Inflammatory macrophage treated with lipopolysaccharide for 1 hour (primary cell): ENCODE measurements at regions not wholly inside any gene's neighbourhood (a gene's known extent, or its start where the extent isn't known, plus 50 kb on each side); places are given as distances from the start of the nearest gene placed in this dataset.
"Not testable (repeated sequence)": the region's sequence is repeated elsewhere in the genome, so short reads cannot be mapped to it uniquely, and the experiment has no call there.

Experiments
- DNase-seq, 2 donors: peaks; one replicate each; pipeline ENCODE4 v3.0.0-alpha.2; 2020 to 2022

DNA sequence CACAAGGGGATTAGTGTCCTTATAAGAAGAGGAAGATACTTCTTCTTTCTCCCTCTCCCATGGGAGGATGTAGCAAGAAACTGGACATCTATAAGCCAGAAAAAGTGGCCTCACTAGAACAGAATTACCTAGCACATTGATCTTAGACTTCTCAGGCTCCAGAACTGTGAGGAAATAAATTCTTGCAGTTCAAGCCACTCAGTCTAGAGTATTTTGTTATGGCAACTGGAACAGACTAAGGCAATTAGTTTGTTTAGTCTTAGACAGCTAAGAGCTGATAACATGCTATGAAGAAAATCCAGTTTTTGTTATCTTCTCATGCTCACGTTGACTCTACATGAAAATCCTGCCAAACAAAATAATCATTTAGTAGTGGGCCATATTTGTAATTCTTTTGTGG is 627.6 kb upstream of the PHF14 start:
- DNase-seq, result no peak

DNA sequence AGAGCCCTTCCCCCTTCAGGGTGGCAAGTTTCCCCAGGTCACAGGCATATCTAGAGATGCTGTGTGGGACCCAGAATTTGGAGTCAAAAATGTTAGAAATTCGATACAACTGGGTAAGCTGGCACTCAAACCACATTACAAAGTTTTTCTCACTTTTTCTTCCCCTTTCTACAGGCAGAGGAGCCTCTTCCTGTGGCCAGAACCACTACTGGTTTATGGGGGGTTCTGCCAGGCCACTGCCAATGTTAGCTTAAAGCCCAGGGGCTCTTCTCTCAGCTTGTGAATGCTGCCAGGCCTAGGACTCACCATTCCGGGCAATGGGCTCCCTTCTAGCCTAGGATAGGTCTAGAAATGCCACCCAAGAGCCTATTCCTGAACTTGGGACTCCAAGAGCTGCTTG is 617.9 kb upstream of the PHF14 start:
- DNase-seq, result no peak

- no peak for DNase-seq
Measured at GRCh38 chr7:10360050-10360449, 613.6 kb upstream of the PHF14 start.

DNA sequence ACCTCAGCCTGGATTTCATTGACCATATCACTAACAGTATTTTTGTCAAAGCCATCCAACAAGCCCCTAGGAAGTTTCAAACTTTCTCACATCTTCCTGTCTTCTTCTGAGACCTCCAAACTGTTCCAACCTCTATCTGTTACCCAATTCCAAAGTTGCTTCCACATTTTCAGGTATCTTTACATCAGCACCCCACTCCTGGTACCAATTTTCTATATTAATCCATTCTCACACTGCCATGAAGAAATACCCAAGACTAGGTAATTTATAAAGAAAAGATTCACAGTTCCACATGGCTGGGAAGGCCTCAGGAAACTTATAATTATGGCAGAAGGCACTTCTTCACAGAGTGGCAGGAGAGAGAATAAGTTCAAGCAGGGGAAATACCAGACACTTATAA is 571.9 kb upstream of the PHF14 start:
- no peak for DNase-seq

GRCh38 chr7:10412422-10413019 is 561.2 kb upstream of the PHF14 start:
- peak; percentile 4 to 63 for DNase-seq

- DNase-seq, result no peak
Measured at GRCh38 chr7:10418985-10419384, 554.7 kb upstream of the PHF14 start.

GRCh38 chr7:10429031-10429430 is 544.6 kb upstream of the PHF14 start:
- DNase-seq, result no peak

DNA sequence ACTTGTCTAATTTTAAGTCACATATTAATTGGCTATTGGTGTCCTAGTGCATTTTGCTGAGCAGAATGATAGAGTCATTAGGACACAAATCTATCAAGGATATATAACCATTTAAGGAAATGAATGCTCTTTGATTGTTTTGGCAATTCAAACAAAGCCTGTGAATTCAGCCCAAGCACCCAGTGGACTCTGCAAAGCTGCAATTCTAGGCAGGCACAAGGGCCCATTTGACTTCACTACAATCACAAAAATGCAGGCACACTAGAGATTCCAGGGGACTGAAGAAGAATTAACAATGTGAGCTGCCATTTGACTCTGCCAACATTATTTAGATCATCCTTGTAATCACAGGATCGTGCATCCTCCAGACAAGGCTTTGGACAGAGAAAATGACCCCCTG is 544.2 kb upstream of the PHF14 start:
- no peak for DNase-seq

- DNase-seq, result no peak
Measured at GRCh38 chr7:10436302-10436701, 537.4 kb upstream of the PHF14 start.

- DNase-seq, result no peak
Measured at GRCh38 chr7:10439027-10439426, 534.6 kb upstream of the PHF14 start.

GRCh38 chr7:10455936-10456335 is 517.7 kb upstream of the PHF14 start:
- no peak for DNase-seq

- DNase-seq, result no peak
Measured at GRCh38 chr7:10460474-10460873, 513.2 kb upstream of the PHF14 start.

- DNase-seq, result no peak
Measured at GRCh38 chr7:10463701-10464100, 510.0 kb upstream of the PHF14 start.

DNA sequence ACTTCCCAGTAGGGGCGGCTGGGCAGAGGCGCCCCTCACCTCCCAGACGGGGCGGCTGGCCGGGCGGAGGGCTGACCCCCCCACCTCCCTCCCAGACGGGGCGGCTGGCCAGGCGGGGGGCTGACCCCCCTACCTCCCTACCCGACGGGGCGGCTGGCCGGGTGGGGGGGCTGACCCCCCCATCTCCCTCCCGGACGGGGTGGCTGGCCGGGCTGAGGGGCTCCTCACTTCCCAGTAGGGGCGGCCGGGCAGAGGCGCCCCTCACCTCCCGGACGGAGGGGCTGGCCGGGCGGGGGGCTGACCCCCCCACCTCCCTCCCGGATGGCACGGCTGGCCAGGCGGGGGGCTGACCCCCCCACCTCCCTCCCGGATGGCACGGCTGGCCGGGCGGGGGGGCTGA is 508.1 kb upstream of the PHF14 start:
- not testable (repeated sequence) for DNase-seq

DNA sequence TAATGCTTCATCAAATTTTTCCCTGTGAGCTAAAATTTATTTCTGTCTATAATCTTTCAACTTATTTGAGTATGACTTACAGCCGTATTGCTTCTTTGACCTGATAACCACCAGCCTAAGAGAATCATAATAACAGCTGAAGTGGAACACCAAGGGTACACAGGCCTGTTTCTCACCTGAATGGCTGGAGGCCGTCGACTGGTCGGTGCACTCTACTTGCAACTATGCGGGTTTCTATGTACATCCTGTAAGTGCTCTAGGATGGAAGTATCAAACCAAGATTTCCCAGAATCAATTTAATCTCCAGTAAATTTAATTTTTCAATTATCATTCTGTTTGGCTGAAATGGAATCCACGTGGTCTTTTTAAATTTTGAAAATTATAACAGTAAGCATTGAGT is 504.8 kb upstream of the PHF14 start:
- DNase-seq, result no peak

- DNase-seq, result no peak
Measured at GRCh38 chr7:10469476-10469875, 504.2 kb upstream of the PHF14 start.

DNA sequence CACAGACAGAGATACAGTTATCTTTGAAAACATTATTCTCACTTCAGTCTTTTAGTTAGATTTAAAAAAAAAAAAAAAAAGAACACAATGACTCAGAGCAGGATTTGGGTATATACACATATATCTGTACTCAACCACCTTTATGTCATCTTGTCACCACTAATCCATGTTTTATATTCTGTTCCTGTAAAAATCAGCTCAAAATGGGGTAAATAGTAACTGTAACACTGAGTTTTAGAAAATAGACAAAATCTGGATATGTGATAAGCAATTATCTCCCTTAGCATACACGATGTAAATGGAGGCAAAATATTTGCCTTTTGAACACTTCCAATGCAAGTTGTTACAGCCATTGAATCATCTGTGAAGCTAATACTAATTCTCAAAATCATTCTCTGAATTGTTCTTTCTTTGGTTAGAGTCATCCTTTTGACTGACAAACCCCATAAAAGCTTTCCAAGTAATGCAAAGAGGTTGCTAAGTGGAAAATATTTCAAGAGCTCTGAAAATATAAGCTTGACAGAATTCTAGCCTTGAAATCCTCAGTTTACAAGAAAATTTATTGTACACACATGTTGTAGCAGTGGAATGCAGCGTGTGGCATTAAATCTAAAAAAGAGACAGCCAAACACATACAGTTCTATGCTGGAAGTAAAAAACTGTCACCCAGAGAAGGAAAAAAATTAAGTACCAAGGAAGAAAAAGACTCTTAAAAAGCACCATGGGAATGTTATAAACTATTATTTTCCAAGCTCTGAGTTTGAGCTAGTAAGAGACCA is 502.2 kb upstream of the PHF14 start:
- no peak for DNase-seq

GRCh38 chr7:10472115-10472514 is 501.6 kb upstream of the PHF14 start:
- DNase-seq, result no peak

GRCh38 chr7:10473569-10473968 is 500.1 kb upstream of the PHF14 start:
- DNase-seq, result no peak

DNA sequence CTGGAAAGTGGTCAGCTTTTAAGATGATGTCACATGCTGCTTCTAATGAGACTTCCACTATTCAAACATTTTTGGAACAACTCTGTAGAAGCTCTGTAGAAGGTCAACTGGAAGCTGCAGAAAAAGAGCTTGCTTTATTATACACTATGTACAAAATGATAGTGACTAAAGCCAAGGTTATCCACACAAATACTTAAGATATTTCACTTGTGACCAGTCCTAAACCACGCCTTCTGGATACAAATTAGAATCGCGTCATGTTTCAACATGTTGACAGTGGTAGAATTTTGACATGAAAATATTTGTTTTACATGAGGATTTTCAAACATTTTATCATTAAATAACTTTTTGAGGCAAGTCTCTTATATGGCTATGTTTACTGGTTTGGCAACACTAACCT is 499.6 kb upstream of the PHF14 start:
- DNase-seq, result no peak

GRCh38 chr7:10475940-10476641 is 497.6 kb upstream of the PHF14 start:
- DNase-seq, result no peak

DNA sequence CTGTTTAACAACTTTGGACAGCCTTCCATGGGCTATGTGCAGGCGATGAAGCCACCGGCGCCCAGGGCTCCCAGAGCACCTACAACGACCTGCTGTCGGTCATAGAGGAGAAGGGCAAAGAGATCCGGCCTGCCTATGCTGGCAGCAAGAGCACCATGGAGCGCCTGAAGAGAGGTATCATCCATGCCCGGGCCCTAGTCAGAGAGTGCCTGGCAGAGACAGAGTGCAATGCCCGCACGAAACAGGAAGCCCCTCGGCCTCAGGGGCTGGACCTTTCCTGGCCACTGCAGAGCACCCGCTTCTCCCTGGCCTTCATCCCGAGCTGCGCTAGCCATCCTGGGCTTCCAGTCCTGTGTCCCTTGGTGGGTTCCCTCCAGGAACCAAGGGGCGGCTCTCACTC is 497.0 kb upstream of the PHF14 start:
- DNase-seq, result no peak

GRCh38 chr7:10483671-10484070 is 490.0 kb upstream of the PHF14 start:
- no peak for DNase-seq

DNA sequence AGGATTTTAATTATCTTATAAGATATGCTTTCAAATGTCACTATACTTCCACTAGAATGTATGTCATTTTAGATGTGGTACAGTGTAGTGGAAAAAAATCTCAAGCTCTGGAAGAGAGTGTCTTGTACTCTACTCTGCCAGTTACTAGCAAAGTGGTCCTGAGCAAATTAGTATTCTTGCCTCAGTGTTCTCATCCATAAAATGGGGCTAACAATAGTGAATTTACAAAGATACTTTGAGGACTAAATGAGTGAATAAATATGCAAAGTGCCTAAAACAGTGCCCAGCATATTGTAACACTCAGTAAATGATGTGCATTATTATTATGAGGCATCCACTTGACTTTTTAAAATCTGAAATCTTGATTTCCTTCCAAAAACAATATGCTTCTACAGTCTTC is 488.9 kb upstream of the PHF14 start:
- DNase-seq, result no peak
